Breast epithelium (tissue), 3 donors: ENCODE measurements at regions not wholly inside any gene's neighbourhood (a gene's known extent, or its start where the extent isn't known, plus 50 kb on each side); places are given as distances from the start of the nearest gene placed in this dataset.

Experiments
- CTCF ChIP-seq, 3 donors: fragments of 450-650 bp; IDR thresholded peaks; one replicate each; pipeline ENCODE4 v1.5.1; 2016 to 2017; ENCODE audit warnings: antibody characterized with exemption in 3 of 3, mild to moderate bottlenecking in 3 of 3, moderate library complexity in 3 of 3
- POLR2A ChIP-seq: fragments of 450-650 bp; IDR thresholded peaks from one replicate; pipeline ENCODE4 v1.6.1; 2016; ENCODE audit warnings: antibody characterized with exemption, mild to moderate bottlenecking, moderate library complexity
- POLR2AphosphoS5 ChIP-seq, 3 donors: sonication (generic); formaldehyde crosslinking; IDR thresholded peaks; one replicate each; pipeline ENCODE4 v1.6.1; 2017; ENCODE audit warnings: antibody characterized with exemption in 3 of 3

GRCh38 chr12:89189448-89189847 is 162.9 kb downstream of the DUSP6 start:
- TF ChIP-seq CTCF (IDR thresholded peaks at IDR 0.05), result no peak
- TF ChIP-seq POLR2AphosphoS5 (IDR thresholded peaks at IDR 0.05), result no peak
- no peak for TF ChIP-seq POLR2A
